ENCODE measurements at regions not wholly inside any gene's neighbourhood (a gene's known extent, or its start where the extent isn't known, plus 50 kb on each side); places are given as distances from the start of the nearest gene placed in this dataset.
"Not testable (repeated sequence)": the region's sequence is repeated elsewhere in the genome, so short reads cannot be mapped to it uniquely, and the experiment has no call there.

DNA sequence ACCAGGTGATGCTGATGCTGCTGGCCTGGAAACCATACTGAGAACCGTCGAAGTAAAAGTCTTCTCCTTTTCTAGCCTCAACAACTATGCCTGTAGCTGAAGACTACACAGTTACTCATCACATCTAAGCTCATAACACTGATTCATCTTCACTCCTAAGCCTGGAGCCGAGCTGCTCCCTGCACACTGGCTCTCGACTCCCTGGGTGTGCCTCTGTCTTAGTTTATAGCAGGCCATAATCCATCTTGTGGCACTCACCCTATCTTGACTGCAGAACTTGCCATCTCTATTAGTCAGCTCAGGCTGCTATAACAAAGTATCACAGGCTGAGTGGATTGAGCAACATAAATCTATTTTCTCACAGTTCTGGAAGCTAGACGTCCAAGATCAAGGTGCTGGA lies 191.0 kb downstream of the UNC5CL start:
- DNase-seq (ENCODE audit: low read depth in 1 of 2, low spot score in 1 of 2) = no peak

DNA sequence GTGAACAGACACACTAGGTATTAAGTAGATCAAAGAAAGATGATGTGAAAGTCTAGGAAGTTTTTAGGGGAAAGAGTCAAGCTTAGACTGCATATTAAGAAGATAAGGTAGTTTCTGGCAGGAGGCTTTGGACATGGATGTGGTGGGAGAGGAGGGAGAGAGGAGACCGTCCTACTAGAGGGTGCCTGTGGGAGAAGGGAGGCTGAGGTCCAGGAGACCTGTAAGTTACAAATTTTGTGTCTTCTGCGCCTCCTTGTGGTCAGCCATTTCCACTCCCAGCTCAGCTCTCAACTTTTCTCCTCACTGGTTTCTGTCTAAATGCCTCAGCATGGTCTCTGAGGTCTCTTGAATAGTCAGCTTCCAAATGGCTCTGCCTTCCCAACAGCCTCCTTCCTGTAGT lies 193.5 kb downstream of the UNC5CL start:
- DNase-seq (ENCODE audit: low read depth in 1 of 2, low spot score in 1 of 2) = no peak

DNA sequence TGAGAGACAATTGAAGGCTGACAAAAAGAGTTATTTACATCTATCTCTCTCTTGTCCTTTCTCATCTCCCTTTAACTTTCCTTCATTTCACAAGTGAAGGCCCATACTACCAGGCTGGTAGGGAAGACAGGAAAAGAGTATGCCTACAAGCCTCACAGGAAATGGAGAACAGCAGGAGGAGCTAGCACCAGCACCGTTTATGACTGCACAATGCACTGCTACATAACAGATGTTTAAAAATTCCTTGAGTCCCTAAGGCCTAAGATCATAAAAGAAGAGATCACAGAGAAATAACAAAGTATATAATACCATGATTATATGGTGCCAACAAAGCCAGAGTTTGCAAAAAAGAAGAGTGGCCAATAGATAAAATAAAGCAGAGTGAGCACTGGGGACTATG lies 194.8 kb downstream of the UNC5CL start:
- no peak for DNase-seq (ENCODE audit: low read depth in 1 of 2, low spot score in 1 of 2)

DNA sequence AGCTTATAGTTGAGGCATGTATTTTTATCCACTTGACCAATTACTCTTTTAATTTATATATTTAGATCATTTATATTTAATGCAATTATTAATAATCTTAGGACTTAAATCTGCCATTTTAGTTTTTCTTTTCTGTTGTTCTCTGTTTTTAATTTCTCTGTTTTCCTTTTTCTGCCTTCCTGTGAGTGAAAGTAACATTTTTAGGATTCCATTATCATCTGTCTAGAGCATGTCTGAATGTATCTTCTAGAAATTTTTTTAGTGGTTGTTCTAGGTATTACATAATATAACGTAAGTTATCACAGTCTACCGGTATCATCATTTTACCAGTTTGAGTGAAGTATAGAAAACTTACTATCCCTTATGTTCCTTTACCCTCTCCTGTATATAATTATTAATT lies 197.3 kb downstream of the UNC5CL start:
- DNase-seq (ENCODE audit: low read depth in 1 of 2, low spot score in 1 of 2) = no peak

DNA sequence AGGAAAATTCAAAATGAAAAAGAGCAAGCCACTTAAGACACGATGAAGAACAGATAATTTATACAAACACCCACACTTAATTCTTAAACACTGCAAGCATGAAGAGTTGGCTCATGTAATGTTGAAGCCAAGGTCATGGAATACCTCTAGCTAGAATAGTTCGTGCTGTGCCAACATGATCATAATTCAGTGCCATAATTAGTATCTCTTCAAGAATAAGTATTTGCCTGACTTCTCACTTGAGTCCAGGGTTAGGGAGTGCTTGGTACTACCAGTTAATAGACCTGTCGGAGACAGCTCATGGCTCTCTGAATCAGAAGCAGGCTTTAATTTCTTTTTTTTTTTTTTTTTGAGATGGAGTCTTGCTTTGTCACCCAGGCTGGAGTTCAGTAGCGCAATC lies 206.3 kb downstream of the UNC5CL start:
- no peak for DNase-seq (ENCODE audit: low read depth in 1 of 2, low spot score in 1 of 2)

DNA sequence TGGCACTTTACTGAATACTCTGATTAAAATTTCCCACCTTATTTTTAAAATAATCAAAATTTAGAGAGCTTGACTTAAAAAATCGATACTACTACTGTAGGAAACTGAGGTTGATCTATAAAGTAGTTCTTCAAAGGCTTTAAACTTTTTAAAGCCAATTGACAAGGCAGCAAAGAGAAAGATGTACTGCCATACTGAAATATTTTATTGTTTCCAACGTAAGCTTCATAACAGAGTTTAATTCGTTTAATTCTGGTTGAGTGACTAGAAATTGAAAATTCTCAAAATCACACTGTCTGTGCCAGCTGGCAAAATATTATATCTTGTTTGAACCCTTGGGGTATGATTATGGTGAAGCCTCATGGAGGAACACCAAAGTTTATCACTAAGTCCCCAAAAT lies 207.6 kb downstream of the UNC5CL start:
- DNase-seq (ENCODE audit: low read depth in 1 of 2, low spot score in 1 of 2) = no peak

DNA sequence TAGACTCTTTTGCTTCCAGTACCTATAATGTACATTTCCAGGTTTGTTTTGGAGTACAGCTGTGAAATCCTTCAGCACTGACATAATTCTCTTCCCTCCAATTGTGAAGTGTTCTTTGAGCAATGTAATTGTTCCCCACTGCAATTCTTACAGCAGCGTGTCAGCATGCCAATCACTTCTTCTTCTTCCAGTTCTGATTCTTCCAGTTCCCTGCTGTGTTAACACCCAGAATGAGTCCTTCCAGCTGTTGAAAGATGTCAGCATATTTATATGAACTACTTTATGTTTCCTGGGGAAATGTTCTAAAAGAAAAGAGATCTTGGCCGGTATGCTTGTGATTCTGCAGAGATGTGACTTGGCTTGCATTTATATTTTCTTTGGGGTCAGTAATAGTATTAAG lies 213.9 kb downstream of the UNC5CL start:
- DNase-seq (ENCODE audit: low read depth in 1 of 2, low spot score in 1 of 2) = no peak

DNA sequence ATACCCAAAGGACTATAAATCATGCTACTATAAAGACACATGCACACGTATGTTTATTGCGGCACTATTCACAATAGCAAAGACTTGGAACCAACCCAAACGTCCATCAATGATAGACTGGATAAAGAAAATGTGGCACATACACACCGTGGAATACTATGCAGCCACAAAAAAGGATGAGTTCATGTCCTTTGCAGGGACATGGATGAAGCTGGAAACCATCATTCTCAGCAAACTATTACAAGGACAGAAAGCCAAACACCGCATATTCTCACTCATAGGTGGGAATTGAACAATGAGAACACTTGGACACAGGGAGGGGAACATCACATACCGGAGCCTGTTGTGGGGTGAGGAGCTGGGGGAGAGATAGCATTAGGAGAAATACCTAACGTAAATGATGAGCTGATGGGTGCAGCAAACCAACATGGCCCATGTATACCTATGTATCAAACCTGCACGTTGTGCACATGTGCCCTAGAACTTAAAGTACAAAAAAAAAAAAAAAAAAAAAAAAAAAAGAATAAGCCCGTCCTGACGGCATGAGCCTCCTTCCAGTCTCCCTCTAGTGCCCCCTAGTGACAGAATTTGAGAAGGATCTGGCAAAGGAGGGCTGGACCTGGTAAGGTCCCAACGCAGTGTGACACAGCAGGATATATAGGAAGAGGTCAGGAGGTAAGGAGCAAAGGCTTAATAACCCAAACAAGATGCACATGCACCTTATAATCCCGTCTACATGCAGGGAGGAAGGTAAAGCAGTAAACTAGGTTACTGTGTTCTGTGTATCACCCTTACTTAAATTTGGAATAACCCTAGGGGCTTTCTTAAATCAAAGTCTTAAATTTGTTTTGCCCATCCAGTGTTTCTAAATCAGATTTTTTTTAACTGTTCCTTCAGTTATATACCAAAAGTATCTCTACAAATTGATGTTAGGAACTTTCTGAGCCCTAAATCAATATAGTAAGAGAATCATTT lies 214.8 kb downstream of the UNC5CL start:
- DNase-seq (ENCODE audit: low read depth in 1 of 2, low spot score in 1 of 2) = not testable (repeated sequence)

DNA sequence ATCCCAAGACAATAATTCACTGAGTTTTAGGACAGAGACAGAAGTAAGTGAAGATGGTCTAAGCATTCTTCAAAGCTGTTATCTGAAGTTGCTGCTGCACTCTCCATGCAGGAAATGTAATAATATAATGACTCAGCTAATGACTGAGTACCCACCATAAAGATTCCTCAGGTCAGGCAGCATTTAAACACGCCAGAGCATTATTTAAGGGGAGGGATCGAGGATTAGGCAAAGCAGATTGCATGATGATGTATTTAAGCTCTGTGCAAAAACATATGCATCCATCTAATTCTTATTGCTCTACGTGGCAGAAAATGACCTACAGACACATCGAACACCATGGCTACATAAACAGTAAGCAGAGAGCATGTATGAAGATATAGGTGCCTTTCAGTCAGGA lies 216.4 kb downstream of the UNC5CL start:
- no peak for DNase-seq (ENCODE audit: low read depth in 1 of 2, low spot score in 1 of 2)

DNA sequence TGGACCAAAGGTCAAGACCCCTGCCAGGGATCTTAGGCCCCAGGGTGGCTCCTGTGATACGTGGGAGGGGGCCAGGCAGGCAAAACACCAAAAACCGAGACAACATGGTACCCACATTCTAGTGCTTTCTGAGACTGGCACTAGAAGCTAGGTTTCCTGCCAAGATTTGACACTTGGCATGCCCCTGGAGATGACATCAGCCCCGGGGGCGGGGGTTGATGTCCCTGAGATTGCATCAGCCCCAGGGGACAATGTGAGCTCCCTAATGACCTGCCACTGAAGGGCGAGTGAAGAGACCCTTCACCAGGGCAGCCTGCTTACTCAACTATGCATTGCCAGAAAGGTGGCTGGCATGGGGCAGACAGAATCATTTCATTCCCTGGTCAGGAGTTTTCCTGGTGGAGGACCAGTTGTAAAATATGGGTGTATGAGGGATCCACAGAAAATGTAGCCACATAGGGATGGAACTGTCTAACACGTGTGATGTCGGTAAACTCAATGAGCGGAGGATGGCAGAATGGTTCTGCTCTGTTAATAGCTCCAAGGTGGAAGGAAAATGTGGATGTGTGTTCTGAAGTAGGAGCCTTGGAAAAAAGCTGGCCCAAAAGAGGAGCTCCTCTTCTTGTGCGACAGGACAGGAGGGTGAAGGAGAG lies 219.7 kb downstream of the UNC5CL start:
- no peak for DNase-seq (ENCODE audit: low read depth in 1 of 2, low spot score in 1 of 2)

DNA sequence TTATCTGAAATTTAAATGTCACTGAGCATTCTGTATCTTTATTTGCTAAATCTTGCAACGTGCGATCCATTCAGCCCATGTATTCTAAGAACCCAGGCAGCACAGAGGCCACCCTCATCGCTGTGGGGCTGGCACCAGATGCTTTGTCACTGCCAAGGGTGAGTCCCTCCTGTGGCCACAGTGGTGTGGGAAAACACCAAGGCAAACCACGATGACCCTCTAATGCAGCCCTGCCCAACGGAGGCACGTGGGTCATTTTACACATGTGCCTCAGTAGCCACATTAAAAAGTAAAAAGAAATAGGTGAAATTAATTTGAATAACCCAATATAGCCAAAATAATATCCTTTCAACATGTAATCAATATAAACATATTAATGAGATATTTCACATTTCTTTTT lies 221.7 kb downstream of the UNC5CL start:
- no peak for DNase-seq (ENCODE audit: low read depth in 1 of 2, low spot score in 1 of 2)

DNA sequence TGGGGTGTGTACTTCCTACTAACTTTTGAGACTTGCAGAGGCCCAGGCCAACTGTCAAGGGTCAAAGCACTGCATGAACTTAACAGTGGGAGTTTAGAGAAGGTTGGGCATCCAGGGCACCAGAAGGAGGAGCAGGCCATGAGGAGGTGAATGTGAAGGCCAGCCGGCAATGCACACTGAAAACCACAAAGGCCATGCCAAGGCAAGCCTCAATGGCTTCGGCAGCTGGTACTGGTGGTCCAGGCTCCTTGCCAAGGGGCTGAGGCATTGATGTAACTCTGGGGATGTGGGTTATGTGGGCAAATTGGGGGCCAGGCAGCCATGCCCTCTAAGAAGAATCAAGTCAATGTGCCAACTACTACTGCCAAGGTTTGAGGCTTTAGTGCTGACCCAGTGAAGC lies 222.4 kb downstream of the UNC5CL start:
- DNase-seq (ENCODE audit: low read depth in 1 of 2, low spot score in 1 of 2) = no peak

DNA sequence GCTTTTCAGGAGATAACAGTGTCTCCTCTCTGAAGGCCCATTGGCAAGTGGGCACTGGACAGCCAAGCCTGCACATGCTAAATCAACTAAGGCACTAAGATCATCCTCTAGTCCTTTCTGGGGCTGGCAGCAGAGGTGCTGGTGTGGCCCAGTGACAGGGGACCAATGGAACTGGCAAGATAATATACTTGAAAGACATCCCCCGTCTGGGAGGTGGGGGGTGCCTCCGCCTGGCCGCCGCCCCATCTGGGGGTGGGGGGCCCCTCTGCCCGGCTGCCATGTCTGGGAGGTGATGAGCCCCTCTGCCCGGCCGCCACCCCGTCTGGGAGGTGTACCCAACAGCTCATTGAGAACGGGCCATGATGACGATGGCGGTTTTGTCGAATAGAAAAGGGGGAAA lies 223.3 kb downstream of the UNC5CL start:
- no peak for DNase-seq (ENCODE audit: low read depth in 1 of 2, low spot score in 1 of 2)

DNA sequence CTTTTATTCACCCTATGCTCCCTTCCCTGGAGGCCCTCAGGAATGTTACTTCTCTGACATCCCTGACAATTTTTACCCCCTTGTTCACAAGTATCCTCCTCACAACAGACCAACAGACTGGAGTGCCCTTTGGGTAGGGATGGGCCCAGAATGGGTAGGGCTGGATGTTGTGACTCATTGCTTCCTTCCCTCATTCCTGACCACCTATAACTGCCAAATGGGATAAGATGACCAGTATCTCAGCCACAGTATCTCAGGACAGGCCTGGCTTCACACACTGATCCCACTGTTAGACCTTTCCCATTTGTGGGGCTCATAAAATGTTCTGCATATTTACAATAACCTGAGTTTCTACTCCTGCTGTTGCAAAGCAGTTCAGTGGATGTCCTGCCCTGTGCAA lies 223.0 kb upstream of the LRFN2 start:
- no peak for DNase-seq (ENCODE audit: low read depth in 1 of 2, low spot score in 1 of 2)

DNA sequence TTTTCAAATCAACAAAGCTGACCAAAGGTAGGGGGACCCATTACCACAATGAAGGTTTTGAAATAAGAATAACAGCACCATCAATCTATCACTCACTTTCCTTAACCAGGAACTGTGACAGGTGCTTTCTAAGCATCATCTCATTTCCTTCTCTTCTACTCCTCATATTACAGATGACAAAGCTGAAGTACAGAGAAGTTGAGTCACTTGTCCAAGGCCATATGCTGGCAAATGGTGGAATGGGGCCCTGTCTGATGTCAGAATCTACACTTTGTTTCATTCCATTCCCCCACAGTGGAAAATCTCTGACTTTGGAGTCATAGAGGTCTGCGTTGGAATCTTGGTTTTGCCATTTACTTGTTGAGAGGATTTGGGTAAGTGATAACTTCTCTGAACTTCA lies 222.5 kb upstream of the LRFN2 start:
- no peak for DNase-seq (ENCODE audit: low read depth in 1 of 2, low spot score in 1 of 2)

DNA sequence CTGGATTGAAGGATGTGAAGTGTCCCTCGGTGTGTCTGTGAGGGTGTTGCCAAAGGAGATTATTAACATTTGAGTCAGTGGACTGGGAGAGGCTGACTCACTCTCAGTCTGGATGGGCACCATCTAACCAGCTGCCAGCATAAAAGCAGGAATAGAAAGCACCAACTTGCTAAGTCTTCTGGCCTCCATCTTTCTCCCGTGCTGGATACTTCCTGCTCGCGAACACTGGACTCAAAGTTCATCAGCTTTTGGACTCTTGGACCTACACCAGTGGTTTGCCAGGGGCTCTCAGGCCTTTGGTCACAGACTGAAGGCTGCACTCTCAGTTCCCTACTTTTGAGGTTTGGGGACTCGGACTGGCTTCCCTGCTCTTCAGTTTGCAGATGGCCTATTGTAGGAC lies 220.3 kb upstream of the LRFN2 start:
- DNase-seq (ENCODE audit: low read depth in 1 of 2, low spot score in 1 of 2) = no peak

DNA sequence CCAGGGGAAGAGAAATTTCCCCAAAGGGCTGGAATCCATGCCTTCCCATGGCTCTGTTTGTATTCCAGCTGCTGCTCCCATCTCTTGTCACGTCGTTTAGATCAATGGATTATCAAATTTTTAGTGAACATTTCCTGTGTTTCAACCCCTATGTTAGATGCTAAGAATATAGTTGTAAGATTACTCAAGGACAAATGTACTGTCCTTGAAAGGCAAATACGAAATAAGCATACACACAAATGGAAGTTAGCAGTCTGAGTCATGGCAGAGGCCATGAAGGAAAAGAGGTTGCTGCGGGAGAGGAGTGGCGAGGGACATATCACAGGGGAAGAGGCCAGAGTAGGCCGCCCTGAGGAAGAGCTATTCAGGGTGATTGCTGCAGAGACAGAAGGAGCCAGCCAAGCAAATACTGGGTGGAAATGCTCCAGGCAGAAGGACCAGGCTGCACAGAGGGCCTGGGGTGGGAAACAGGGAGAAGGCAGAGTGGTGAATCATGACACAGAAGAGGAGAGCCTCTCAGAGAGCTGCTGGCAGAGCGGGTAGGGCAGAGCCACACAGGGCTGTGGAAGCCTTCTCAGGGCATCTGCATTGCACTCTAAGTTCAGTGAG lies 219.2 kb upstream of the LRFN2 start:
- no peak for DNase-seq (ENCODE audit: low read depth in 1 of 2, low spot score in 1 of 2)

DNA sequence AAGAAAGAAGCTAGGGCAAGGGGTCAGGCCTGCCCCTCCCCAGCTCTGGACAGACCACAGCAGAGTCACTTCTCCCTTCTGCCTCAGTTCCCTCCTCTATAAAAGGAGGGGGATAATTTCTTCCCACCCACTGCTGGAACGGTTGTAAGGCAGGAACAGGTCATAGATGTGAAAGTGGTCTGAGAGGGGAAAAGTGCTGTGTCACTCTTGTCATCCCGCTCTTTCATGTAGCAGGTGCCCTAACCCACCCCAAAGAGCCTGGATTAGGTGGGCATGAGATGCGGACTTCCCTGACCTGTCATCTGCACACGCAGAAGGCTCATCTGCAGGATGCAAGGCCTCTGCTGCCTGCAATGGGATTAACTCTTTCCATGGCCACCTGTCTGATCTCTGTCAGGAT lies 218.2 kb upstream of the LRFN2 start:
- no peak for DNase-seq (ENCODE audit: low read depth in 1 of 2, low spot score in 1 of 2)

DNA sequence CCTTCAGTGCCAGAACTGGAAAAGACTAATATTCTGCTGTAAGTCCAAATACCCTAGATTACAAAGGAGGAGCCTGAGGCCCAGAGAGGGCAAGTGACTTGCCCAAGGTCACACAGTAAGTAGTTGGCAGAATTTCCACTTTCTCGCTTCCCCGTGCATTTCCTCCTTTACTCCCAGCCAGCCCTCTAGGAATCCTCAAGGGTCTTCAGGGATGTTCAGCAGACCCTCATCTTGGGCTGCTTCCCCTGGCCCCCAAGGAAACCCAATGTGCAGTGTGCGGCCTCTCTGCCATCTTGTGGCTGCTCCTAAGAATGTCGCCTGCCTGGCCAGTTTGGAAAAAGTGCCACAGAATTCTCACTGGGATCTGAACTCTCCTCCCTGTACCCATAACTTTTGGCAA lies 217.7 kb upstream of the LRFN2 start:
- no peak for DNase-seq (ENCODE audit: low read depth in 1 of 2, low spot score in 1 of 2)

DNA sequence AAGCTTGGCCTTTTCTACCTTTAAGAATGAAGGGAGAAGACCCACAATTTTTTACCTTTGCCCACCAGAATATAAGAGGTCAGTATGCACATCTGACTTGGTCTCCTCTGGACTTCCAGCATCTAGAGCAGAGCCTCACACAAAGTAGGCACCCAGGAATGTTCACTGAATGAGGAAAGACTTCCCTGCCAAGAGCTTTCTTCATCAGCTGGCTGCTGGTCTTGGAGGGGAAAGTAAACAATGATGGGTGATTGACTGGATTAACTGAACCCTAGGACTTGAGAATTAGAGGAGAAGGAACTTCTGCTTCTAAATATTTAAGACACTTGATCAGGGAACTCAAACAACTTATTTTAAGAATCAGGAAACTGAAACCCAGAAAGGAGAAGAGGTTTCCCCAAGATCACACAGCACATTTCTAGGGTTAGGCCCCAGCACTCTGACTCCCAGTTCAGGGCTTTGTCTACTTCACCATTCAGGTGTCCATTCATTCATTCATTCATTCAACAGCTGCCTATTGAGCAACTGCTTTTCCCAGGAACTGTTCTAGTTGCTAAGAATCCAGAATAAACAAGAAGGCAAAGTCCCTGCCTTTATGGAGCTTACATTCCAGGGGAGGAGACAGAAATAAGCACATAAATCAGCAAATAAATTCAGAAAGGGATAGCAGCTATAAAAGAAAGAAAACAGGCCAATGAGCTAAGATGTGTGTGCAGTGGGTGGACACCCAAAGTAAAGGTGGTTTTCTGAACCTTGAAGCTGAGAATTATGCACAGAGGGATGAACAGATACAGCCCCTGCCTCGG lies 216.9 kb upstream of the LRFN2 start:
- DNase-seq (ENCODE audit: low read depth in 1 of 2, low spot score in 1 of 2) = no peak

DNA sequence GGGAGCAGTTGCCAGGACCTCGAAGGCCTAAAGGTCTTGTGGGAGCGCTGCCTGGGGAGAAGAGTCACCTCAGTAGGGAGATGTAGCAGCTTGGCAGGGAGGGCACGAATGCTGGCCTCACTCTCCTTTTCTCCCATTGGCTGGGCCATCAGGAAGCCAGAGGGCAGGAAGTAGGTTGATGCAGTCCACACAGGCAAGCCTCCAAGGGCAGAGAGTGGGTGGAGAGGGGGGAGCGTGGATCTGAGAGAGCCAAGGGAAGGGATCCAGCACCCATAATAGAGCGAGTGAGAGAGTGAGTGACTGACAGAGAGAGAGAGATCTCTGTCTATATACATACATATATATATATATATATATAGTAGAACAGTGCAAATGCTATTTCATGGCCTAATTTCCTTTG lies 215.3 kb upstream of the LRFN2 start:
- no peak for DNase-seq (ENCODE audit: low read depth in 1 of 2, low spot score in 1 of 2)
